Sigmoid colon (tissue), 6 donors: ENCODE measurements at regions not wholly inside any gene's neighbourhood (a gene's known extent, or its start where the extent isn't known, plus 50 kb on each side); places are given as distances from the start of the nearest gene placed in this dataset.

Source experiments
- DNase-seq: peaks from one replicate; pipeline ENCODE4 v3.0.0-alpha.2; 2019
- H3K27ac ChIP-seq, 4 donors: fragments of 200-600 bp; sonication (generic); one replicate each; pipeline ENCODE4 v1.5.1; 2016 to 2019; ENCODE audit warnings: mild to moderate bottlenecking in 1 of 4
- H3K27me3 ChIP-seq, 3 donors: fragments of 200-600 bp; sonication (generic); one replicate each; pipeline ENCODE4 v1.5.1; 2019; ENCODE audit warnings: mild to moderate bottlenecking in 1 of 3
- H3K36me3 ChIP-seq, 4 donors: fragments of 200-600 bp; sonication (generic); one replicate each; pipeline ENCODE4 v1.5.1; 2016 to 2019
- H3K4me1 ChIP-seq, 4 donors: fragments of 200-600 bp; sonication (generic); one replicate each; pipeline ENCODE4 v1.5.1; 2017 to 2019
- H3K4me3 ChIP-seq, 4 donors: fragments of 200-600 bp; sonication (generic); one replicate each; pipeline ENCODE4 v1.5.1; 2017 to 2019; ENCODE audit warnings: mild to moderate bottlenecking in 2 of 4, moderate library complexity in 1 of 4
- H3K9me3 ChIP-seq, 4 donors: fragments of 200-600 bp in 3 of 4; sonication (generic) in 3 of 4; one replicate each; pipeline versions ENCODE4 v1.5.1 to v1.6.1; 2013 to 2019
- EP300 ChIP-seq, 4 donors: sonication (generic); formaldehyde crosslinking; IDR thresholded peaks; one replicate each; pipeline ENCODE4 v1.6.1; 2017; ENCODE audit warnings: antibody characterized with exemption in 4 of 4
- POLR2A ChIP-seq, 2 donors: fragments of 450-650 bp; IDR thresholded peaks; one replicate each; pipeline ENCODE4 v1.6.1; 2016; ENCODE audit warnings: antibody characterized with exemption in 2 of 2, mild to moderate bottlenecking in 2 of 2, moderate library complexity in 2 of 2
- POLR2AphosphoS5 ChIP-seq, 4 donors: sonication (generic); formaldehyde crosslinking; IDR thresholded peaks; one replicate each; pipeline ENCODE4 v1.6.1; 2017; ENCODE audit warnings: antibody characterized with exemption in 4 of 4
- WGBS, 2 donors: extraction: QIAGEN DNeasy Blood & Tissue Kit; methylation state at CpG; one replicate each; pipeline ENCODE4 v1.1.7; 2013; 5-methylcytosine and 5-hydroxymethylcytosine counted together
- intact Hi-C: fragments of 100-400 bp; cut with DNase I; formaldehyde crosslinking; loops from one replicate; pipeline ENCODE4 v1.15.1; 2023
- TF ChIP-seq, protein P1 (sequence below), 4 experiments: fragments of 450-650 bp in 3 of 4; fragments of 200-600 bp in 1 of 4; IDR thresholded peaks; one replicate each; pipeline ENCODE4 v1.5.1; 2016 to 2019; ENCODE audit warnings: antibody characterized with exemption in 4 of 4, mild to moderate bottlenecking in 3 of 4, moderate library complexity in 2 of 4
- donor health status: healthy with polysubstance abuse.
- donor health status: healthy.

DNA sequence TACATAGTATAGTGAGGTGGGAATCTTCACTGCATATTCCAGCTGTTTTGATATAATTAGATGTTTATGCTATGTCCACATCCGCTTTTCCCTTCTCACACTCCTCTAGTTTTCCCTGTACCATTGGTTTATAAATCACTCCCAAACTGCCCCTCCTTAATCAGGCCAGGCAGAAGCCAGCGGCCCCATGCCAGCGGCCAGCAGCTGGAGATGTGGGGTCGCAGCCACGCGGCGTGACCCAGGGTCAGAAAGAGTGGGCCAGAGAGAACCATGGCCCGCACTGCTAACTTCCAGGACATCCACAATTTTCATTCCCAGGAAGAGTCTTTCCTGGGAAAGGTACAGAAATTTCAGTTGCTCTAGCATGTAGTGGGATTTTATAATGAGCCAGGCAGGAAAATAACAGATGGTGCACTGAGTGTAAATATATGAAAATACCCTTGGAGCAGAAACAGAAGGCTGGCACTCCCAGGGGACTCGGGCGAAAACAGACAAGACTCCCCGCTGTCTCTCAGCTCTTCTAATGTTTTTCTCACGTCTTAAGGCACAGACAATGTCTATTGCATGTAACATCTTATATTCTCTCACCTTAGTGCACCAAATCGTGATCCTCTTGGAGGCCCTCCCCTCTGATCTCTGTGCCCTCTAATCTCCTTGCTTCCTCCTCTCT, 145.9 kb upstream of the ZFP42 start:
- no peak overlapping the region for H3K27ac ChIP-seq
- H3K27me3 ChIP-seq: no peaks in the 10 kb centered on the region
- no peak for DNase-seq
- H3K9me3 ChIP-seq: no peaks in the 10 kb centered on the region
- TF ChIP-seq POLR2A (IDR thresholded peaks at IDR 0.05) (no peak), EP300 (IDR thresholded peaks at IDR 0.05) (no peak), POLR2AphosphoS5 (IDR thresholded peaks at IDR 0.05) (no peak)
- TF ChIP-seq, protein P1, sequence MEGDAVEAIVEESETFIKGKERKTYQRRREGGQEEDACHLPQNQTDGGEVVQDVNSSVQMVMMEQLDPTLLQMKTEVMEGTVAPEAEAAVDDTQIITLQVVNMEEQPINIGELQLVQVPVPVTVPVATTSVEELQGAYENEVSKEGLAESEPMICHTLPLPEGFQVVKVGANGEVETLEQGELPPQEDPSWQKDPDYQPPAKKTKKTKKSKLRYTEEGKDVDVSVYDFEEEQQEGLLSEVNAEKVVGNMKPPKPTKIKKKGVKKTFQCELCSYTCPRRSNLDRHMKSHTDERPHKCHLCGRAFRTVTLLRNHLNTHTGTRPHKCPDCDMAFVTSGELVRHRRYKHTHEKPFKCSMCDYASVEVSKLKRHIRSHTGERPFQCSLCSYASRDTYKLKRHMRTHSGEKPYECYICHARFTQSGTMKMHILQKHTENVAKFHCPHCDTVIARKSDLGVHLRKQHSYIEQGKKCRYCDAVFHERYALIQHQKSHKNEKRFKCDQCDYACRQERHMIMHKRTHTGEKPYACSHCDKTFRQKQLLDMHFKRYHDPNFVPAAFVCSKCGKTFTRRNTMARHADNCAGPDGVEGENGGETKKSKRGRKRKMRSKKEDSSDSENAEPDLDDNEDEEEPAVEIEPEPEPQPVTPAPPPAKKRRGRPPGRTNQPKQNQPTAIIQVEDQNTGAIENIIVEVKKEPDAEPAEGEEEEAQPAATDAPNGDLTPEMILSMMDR (IDR thresholded peaks at IDR 0.05): no peak
- no peak overlapping the region for H3K4me3 ChIP-seq
- H3K36me3 ChIP-seq: no peaks in the 10 kb centered on the region
- intact Hi-C loops: no loop called here
- no peaks in the 10 kb centered on the region for H3K4me1 ChIP-seq
- 63 to 76% methylated on average over 13 of the region's 13 CpGs for WGBS, 2 donors

- 74 to 86% methylated on average over 4 of the region's 4 CpGs for WGBS, 2 donors
- Histone ChIP-seq H3K27ac (no peak overlapping the region), H3K4me1 (no peaks in the 10 kb centered on the region), H3K36me3 (no peaks in the 10 kb centered on the region), H3K27me3 (no peaks in the 10 kb centered on the region), H3K4me3 (no peak overlapping the region), H3K9me3 (no peaks in the 10 kb centered on the region)
- TF ChIP-seq POLR2A (IDR thresholded peaks at IDR 0.05): no peak
- no peak for TF ChIP-seq POLR2AphosphoS5 (IDR thresholded peaks at IDR 0.05)
- TF ChIP-seq EP300 (IDR thresholded peaks at IDR 0.05): no peak
- TF ChIP-seq, protein P1 (IDR thresholded peaks at IDR 0.05): no peak
- intact Hi-C loops: no loop called here
- no peak for DNase-seq
Measured at GRCh38 chr4:187865914-187866313, 129.7 kb upstream of the ZFP42 start.

GRCh38 chr4:187883049-187883448, 112.5 kb upstream of the ZFP42 start:
- Histone ChIP-seq H3K27me3 (no peaks in the 10 kb centered on the region), H3K4me1 (no peaks in the 10 kb centered on the region), H3K9me3 (peaks cover 0 to 2% (median 0%) of the 10 kb centered on the region in 4 donors), H3K4me3 (no peak overlapping the region), H3K27ac (no peak overlapping the region), H3K36me3 (no peaks in the 10 kb centered on the region)
- DNase-seq: no peak
- 71 to 76% methylated on average over 2 of the region's 2 CpGs for WGBS, 2 donors
- intact Hi-C loops: no loop called here
- no peak for TF ChIP-seq POLR2A (IDR thresholded peaks at IDR 0.05)

DNA sequence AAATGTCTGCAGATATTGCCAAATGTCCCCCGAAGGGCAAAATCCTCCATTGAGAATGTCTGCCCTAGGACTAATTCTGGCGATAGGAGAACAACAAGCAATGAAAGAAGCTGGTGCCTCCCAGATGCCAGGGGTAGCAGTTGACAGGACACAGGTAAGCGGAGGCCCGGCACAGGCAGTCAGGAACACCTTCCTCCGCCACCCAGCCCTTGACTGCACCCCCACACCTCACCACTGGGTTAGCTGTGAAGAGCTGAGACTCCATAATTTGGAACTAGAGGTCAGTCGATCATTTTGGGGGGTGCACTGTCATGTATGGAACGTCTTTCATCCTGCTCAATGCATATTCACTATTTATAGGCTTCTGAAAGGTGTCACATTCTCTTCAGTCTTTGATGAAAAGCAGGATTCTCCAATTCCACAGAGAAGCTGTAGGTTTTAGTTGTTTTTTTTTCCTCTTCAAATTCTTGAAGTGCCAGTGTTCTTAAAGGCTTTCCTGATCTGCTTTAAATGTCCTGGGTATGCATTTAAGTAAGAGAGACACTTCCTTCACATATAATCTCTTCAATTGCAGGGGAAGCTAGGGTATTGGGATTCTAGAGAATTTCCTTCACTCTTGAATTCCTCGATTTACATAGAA, 111.6 kb upstream of the ZFP42 start:
- WGBS, 2 donors: 85% methylated on average over 8 of the region's 8 CpGs
- Histone ChIP-seq H3K36me3 (no peaks in the 10 kb centered on the region), H3K4me3 (no peak overlapping the region), H3K4me1 (no peaks in the 10 kb centered on the region), H3K27me3 (no peaks in the 10 kb centered on the region), H3K9me3 (peaks cover 0 to 2% (median 0%) of the 10 kb centered on the region in 4 donors), H3K27ac (no peak overlapping the region)
- no peak for DNase-seq
- intact Hi-C loops: no loop called here
- TF ChIP-seq EP300 (IDR thresholded peaks at IDR 0.05) (no peak), POLR2AphosphoS5 (IDR thresholded peaks at IDR 0.05) (no peak), POLR2A (IDR thresholded peaks at IDR 0.05) (no peak)

GRCh38 chr4:187887906-187888305, 107.7 kb upstream of the ZFP42 start:
- 42 to 50% methylated on average over 2 of the region's 2 CpGs for WGBS, 2 donors
- Histone ChIP-seq H3K4me1 (no peaks in the 10 kb centered on the region), H3K36me3 (no peaks in the 10 kb centered on the region), H3K4me3 (no peak overlapping the region), H3K9me3 (peaks cover 0 to 2% (median 0%) of the 10 kb centered on the region in 4 donors), H3K27ac (no peak overlapping the region), H3K27me3 (no peaks in the 10 kb centered on the region)
- TF ChIP-seq POLR2A (IDR thresholded peaks at IDR 0.05) (no peak), EP300 (IDR thresholded peaks at IDR 0.05) (no peak), POLR2AphosphoS5 (IDR thresholded peaks at IDR 0.05) (no peak)
- TF ChIP-seq, protein P1 (IDR thresholded peaks at IDR 0.05): no peak
- intact Hi-C loops: no loop called here
- DNase-seq: no peak
